Activated naive CD8-positive, alpha-beta T cell treated with anti-CD3 and anti-CD28 coated beads, Interleukin-2, amount 50 U/mL, for 24 hours (primary cell): ENCODE measurements at regions not wholly inside any gene's neighbourhood (a gene's known extent, or its start where the extent isn't known, plus 50 kb on each side); places are given as distances from the start of the nearest gene placed in this dataset.

Experiments
- ATAC-seq: fragments of 150-1000 bp; cut with Tn5 transposase; one replicate; pipeline ENCODE4 v1.10.0; 2021
- DNase-seq: peaks from one replicate; pipeline ENCODE4 v3.0.0; 2021
- H3K27ac Mint-ChIP-seq: one replicate; pipeline ENCODE4 v1.8.0; 2021; ENCODE audit warnings: mild to moderate bottlenecking, mixed read lengths
- H3K27me3 Mint-ChIP-seq: one replicate; pipeline ENCODE4 v1.8.0; 2021; ENCODE audit warnings: mixed read lengths
- H3K36me3 Mint-ChIP-seq: one replicate; pipeline ENCODE4 v1.8.0; 2021; ENCODE audit warnings: low read depth, mixed read lengths
- H3K4me1 Mint-ChIP-seq: one replicate; pipeline ENCODE4 v1.8.0; 2021; ENCODE audit warnings: mixed read lengths
- H3K4me3 Mint-ChIP-seq: one replicate; pipeline ENCODE4 v1.8.0; 2021; ENCODE audit warnings: mild to moderate bottlenecking, moderate library complexity, mixed read lengths
- H3K9me3 Mint-ChIP-seq: one replicate; pipeline ENCODE4 v1.8.0; 2021; ENCODE audit warnings: mixed read lengths

DNA sequence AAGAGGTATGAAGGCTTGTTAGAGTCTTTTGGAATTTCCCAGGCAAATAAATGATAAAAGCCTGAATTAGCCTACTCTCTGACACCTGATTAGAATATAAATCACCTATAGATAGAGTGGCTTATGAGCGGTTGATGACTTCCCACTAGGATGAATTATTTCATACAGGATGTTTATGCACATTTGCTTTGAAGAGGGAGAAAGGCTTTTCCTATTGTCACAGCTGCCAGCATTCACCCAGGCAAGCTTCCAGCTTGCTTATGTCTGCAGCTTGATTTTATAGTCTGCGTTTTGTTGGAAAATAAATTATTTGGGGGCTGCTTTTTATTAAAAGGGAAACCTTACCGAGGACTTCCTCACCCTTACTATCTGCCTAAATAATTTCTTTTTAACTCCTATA lies 51.3 kb upstream of the EIF2S2 start:
- no peak for ATAC-seq
- H3K27me3 Mint-ChIP-seq, result no peaks in the 10 kb centered on the region

DNA sequence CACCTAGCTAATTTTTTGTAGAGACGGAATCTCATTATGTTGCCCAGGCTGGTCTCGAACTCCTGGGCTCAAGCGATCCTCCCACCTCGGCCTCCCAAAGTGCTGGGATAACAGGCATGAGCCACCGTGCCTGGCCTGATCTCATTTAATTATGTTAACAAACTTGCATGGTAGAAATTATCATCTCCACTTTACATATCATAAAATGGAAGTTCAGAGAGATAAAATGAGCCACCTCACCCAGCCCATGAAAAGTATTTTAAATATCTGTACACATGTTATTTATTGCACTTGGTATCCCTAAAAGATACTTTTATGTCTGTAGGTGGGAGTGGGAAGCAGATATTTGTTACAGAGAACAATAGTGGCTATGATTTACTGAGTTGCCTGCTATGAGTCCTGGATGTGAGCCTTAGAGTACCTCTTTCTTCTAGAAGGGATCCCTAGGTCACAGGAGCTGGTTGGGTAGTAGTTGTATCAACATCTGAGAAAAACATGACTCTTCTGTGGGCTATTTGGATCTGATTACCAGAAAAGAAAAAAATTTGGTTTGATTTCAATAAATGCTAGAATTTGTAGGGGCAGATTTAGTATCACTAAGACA lies 52.4 kb upstream of the EIF2S2 start:
- H3K36me3 Mint-ChIP-seq, result no peaks in the 10 kb centered on the region
- no peaks in the 10 kb centered on the region for H3K27me3 Mint-ChIP-seq
- no peak for ATAC-seq
- no peak overlapping the region for H3K4me3 Mint-ChIP-seq
- no peaks in the 10 kb centered on the region for H3K9me3 Mint-ChIP-seq
- no peaks in the 10 kb centered on the region for H3K4me1 Mint-ChIP-seq
- no peak overlapping the region for H3K27ac Mint-ChIP-seq
- DNase-seq, result no peak

More for the DNA sequence above, 51.3 kb upstream of the EIF2S2 start:
- DNase-seq, result no peak
- Mint-ChIP-seq H3K4me3 (no peak overlapping the region), H3K36me3 (no peaks in the 10 kb centered on the region), H3K4me1 (no peaks in the 10 kb centered on the region), H3K27ac (no peak overlapping the region), H3K9me3 (no peaks in the 10 kb centered on the region)

DNA sequence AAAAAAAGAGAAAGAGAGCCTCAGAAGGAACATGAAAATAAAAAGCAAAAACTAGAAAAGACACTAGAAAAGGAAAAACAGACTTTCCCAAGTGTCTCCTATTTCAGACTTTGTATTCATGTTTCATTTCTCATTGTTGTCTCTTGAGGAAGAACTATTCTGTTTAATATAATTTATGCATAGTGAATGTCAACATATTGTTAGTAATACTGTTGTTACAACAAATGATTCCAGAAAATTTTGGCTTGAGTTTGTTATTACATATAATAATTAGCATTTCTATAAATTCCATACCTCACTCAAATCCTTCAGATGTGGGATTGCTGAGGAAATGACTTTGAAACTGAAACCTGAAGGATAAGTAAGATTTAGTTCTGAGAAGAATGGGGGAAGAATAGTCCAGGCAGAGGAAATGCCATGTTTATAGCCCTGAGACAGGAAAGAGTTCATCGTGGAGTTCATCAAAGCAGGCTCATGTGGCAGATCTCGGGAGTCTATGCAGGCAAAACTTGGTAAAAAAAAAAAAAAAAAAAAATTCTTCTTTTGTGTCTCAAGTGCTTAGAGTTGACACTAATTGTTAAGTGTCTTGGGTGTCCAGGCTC lies 53.1 kb upstream of the EIF2S2 start:
- no peak for DNase-seq
- Mint-ChIP-seq H3K9me3 (no peaks in the 10 kb centered on the region), H3K36me3 (no peaks in the 10 kb centered on the region), H3K4me3 (no peak overlapping the region), H3K4me1 (no peaks in the 10 kb centered on the region), H3K27me3 (peaks cover under 1% of the 10 kb centered on the region), H3K27ac (no peak overlapping the region)
- no peak for ATAC-seq

DNA sequence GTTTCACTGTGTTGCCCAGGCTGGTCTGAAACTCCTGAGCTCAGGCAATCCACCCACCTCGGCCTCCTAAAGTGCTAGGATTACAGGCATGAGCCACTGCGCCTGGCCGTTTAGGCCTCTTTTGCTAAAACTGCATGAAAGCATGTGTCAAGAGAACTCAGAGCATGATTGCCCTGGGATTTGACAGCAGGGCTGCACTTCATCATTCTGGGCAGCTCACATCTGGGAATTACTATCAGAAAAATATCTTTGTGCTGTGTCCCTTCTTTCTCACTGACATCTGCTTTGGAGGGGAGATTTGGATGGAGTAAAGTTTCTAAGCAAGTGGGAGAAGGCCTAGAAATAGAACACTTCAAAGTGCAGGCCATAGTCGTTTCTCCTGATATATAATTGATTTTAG lies 59.6 kb upstream of the EIF2S2 start:
- Mint-ChIP-seq H3K27me3 (peaks cover 3% of the 10 kb centered on the region), H3K36me3 (no peaks in the 10 kb centered on the region), H3K9me3 (no peaks in the 10 kb centered on the region), H3K4me1 (no peaks in the 10 kb centered on the region), H3K27ac (no peak overlapping the region), H3K4me3 (no peak overlapping the region)
- ATAC-seq, result no peak
- DNase-seq, result no peak

DNA sequence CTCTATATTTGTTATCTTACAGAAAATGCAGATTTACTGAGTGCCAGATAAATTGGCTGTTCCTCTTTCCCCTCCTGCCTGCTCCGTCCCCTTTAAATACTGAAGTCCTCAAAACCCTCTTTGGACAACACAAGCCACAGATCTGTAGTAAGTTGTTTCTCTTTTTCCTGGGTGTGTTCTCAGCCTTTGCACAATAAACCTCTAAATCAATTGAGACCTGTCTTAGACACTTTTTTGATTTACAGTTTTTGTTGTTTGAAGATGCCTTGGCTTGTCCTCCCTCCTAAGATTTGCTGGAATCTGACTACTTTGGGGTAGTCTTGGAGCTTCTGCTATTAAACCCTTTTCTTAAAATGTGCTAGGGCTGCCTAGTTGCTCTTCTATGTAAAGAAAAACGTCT lies 60.9 kb upstream of the EIF2S2 start:
- ATAC-seq, result no peak
- H3K36me3 Mint-ChIP-seq, result no peaks in the 10 kb centered on the region
- no peak overlapping the region for H3K27ac Mint-ChIP-seq
- H3K4me1 Mint-ChIP-seq, result no peaks in the 10 kb centered on the region
- peaks cover 3% of the 10 kb centered on the region for H3K27me3 Mint-ChIP-seq
- H3K9me3 Mint-ChIP-seq, result no peaks in the 10 kb centered on the region
- H3K4me3 Mint-ChIP-seq, result no peak overlapping the region
- no peak for DNase-seq

DNA sequence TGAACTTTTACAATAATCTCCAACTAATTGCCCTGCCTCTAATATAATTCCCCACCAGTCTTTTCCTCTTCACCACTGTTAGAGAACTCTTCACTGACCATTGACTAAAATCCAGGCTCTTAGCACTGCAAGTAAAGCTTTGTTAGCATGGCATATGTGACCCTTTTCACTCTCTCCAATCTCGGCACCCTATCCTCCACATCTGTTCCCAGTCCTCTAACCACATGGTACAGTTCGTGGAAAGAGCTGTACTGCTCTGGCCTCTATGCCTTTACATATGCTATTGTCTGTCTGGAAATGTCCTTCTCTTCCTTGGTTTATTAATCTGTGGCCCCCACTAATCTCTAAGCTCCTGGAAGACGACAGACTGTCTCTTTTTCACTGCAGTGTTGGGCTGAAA lies 63.0 kb upstream of the EIF2S2 start:
- Mint-ChIP-seq H3K4me1 (no peaks in the 10 kb centered on the region), H3K27me3 (peaks cover 3% of the 10 kb centered on the region), H3K27ac (no peak overlapping the region), H3K36me3 (no peaks in the 10 kb centered on the region), H3K4me3 (no peak overlapping the region), H3K9me3 (no peaks in the 10 kb centered on the region)
- no peak for ATAC-seq
- no peak for DNase-seq

DNA sequence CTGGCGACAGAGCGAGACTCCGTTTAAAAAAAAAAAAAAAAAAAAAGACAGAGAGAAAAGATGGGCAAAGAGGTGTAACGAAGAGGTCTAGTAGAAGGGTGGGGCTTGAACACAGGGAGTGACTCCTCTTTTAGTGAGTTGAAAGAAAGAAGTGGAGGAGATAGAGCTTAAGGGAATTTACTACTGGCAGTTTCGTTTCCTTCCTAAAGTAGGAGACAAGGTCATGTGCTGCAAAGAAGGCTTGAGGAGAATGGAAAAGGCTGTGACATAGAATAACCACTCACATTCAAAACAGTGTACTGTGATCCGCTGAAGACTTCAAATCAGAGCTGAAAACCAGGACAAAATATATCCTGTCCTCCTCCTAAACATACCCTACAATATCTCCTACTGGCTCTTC lies 63.8 kb upstream of the EIF2S2 start:
- Mint-ChIP-seq H3K4me3 (no peak overlapping the region), H3K9me3 (no peaks in the 10 kb centered on the region), H3K27me3 (no peaks in the 10 kb centered on the region), H3K4me1 (no peaks in the 10 kb centered on the region), H3K36me3 (no peaks in the 10 kb centered on the region), H3K27ac (no peak overlapping the region)
- no peak for DNase-seq
- no peak for ATAC-seq

DNA sequence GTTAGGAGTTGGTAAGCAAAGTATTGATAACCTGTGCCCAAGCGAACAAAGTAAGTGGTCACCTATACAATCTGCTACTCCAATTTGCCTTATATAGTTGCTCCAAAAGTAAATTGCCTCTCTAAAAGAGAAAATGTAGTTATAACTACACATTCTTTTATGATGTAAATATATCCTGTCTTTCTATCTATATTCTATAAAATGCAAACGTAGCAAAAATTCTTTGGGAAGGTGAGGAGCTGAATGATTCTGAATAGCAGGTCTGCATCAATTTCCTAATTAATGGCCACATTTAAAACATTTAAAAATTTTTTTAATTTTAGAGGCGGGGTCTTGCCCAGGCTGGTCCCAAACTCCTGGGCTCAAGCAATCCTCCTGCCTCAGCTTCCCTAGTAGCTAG lies 64.2 kb upstream of the ASIP start:
- Mint-ChIP-seq H3K4me3 (no peak overlapping the region), H3K27me3 (no peaks in the 10 kb centered on the region), H3K9me3 (no peaks in the 10 kb centered on the region)

DNA sequence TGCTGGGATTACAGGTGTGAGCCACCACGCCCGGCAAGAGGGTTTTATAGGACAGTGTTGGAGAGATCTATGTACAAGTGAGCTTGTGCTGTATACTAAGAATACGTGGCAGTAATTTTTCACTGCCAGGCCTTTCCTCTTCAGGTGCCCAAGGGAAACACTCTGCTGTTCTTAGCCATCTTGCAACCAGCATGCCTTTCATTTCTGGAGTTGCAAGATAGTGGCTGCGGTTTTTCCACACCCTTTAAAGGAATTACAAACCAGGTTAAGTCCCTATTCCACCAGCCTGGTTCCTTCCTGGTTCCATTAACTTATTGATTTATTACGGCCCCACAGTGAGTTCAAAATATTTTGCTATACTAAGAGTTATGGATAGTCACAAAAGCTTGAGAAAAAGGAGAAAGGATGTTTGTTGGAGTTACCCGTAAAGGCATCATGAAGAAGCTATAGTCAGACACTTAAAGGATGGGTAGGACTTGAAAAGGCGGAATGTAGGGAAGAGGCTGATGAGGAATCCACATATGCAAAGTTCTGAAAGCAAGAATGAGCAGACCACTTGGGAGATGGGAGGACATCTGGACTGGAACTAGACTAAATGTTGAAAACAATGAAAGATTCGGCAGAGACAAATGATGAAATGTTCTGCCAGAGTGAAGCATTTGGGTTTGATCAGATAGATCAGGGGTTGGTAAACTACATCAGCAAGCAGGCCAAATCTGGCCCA lies 61.4 kb upstream of the ASIP start:
- Mint-ChIP-seq H3K27me3 (peaks cover 12% of the 10 kb centered on the region), H3K36me3 (no peaks in the 10 kb centered on the region), H3K4me1 (no peaks in the 10 kb centered on the region), H3K4me3 (no peak overlapping the region), H3K9me3 (no peaks in the 10 kb centered on the region), H3K27ac (no peak overlapping the region)
- no peak for DNase-seq
- ATAC-seq, result no peak

More for the DNA sequence above, 64.2 kb upstream of the ASIP start:
- H3K4me1 Mint-ChIP-seq, result no peaks in the 10 kb centered on the region
- H3K27ac Mint-ChIP-seq, result no peak overlapping the region
- ATAC-seq (no peak), DNase-seq (no peak)
- H3K36me3 Mint-ChIP-seq, result no peaks in the 10 kb centered on the region

DNA sequence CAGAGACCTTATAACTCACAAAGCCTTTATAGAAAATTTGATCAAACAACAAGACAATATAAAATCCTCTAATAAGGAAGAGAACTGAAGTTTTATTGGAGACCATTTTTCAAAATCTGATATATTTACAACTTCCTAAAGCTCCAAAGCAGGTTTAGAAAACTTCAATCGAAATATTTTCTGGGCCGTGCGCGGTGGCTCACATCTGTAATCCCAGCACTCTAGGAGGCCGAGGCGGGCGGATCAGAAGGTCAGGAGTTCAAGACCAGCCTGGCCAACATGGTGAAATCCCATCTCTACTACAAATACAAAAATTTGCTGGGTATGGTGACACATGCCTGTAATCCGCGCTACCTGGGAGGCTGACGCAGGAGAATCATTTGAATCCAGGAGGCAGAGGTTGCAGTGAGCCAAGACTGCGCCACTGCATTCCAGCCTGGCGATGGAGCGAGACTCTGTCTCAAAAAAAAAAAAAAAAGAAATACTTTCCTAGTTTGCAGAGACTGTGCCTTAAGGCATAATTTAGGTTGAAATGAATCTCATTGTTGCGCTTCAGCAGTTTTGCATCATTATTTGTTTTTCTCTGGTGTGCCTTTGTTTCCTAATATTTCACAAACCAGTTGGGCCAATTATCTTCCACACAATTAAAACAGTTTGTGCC lies 60.6 kb upstream of the ASIP start:
- DNase-seq (no peak), ATAC-seq (no peak)
- H3K4me1 Mint-ChIP-seq, result no peaks in the 10 kb centered on the region
- peaks cover 14% of the 10 kb centered on the region for H3K27me3 Mint-ChIP-seq
- H3K9me3 Mint-ChIP-seq, result no peaks in the 10 kb centered on the region
- no peaks in the 10 kb centered on the region for H3K36me3 Mint-ChIP-seq
- H3K27ac Mint-ChIP-seq, result no peak overlapping the region
- H3K4me3 Mint-ChIP-seq, result no peak overlapping the region

DNA sequence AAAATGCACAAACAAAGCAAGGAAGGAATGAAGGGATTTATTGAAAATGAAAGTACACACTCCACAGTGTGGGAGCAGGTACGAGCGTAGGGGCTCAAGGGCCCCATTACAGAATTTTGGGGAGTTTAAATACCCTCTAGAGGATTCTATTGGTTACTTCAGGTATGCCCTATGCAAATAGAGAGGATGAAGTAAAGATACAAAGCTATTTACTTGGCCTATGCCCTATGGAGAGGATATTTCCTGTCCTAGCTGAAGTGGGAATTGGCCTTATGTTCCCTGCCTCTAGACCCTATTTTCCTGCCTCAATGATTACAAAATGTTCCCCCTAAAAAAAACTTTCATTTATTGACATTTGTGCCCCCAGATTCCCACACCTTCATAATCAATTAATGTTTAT lies 59.7 kb upstream of the ASIP start:
- Mint-ChIP-seq H3K4me3 (no peak overlapping the region), H3K27me3 (peaks cover 14% of the 10 kb centered on the region), H3K36me3 (no peaks in the 10 kb centered on the region), H3K27ac (no peak overlapping the region), H3K4me1 (no peaks in the 10 kb centered on the region), H3K9me3 (no peaks in the 10 kb centered on the region)
- DNase-seq, result no peak
- ATAC-seq, result no peak

DNA sequence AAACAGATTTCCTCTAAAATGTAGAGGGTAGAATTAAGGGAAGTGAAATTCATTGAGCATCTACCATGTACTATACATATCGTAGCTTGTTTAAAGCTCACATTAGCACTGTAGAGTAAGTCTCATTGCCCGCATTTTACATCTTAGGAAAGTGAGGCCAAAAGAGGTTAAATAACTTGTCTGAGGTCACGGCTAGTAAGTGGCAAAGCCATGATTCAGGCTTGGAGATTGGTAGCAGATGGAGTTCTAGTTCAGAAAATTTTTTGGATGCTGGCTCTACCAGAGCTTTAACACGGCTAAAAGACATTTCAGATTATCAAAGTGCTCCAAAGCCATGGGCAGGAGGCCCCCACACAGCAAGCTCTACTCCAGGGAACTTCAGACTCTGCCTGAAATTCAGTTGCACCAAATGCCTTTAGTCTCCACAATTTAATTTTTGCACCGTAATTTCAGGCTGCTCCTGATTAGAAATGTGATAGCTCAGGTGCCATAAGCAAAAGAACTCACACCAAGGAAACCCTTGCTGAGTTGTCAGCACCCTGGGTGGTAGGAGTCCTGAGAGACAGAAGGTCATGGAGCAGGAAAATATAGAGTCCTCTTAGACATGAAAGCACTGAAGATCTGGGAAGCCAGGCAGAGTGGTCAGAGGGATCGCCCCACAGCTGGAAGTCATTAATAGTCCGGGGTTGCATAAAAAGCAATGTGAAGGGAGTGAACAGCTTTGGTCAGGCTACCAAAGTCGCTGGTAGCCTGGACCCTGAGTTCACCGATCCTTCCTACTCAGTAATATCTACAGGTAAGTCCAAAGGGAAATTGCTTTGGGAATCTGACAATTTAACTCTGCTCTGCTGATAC lies 55.2 kb upstream of the ASIP start:
- Mint-ChIP-seq H3K27me3 (peaks cover 16% of the 10 kb centered on the region), H3K4me1 (no peaks in the 10 kb centered on the region), H3K4me3 (no peak overlapping the region), H3K36me3 (no peaks in the 10 kb centered on the region), H3K27ac (no peak overlapping the region), H3K9me3 (no peaks in the 10 kb centered on the region)
- ATAC-seq, result no peak
- DNase-seq, result no peak

DNA sequence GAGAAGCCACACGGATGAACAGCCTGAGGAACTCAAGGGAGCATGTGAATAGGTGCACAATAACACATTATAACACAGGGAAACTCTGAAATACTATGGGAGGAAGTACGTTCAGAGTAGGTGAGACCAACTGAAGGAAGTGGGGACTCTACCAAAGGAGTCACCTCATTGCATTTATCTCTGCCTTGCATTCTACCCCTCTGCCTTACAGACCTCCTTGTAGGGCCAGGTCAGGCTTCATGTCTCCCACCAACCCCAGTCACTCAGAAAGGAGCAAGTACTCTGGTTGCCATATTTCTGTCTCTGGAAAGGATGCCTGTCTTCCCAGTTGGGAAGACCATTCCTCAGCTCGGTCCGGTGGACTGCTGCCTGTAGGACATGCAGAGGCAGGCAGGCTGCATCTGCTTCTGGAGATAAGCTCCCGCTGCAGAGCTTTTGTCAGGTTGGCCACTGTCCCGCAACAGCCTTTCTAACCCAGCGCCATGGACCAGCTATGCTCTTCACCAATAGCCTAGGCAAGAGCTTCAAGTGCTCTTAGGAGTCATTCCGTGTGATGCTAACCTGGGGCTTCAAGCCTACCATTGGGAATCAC lies 51.6 kb upstream of the ASIP start:
- ATAC-seq (no peak), DNase-seq (no peak)
- no peak overlapping the region for H3K27ac Mint-ChIP-seq
- H3K36me3 Mint-ChIP-seq, result no peaks in the 10 kb centered on the region
- H3K4me1 Mint-ChIP-seq, result no peaks in the 10 kb centered on the region
- H3K4me3 Mint-ChIP-seq, result no peak overlapping the region
- H3K9me3 Mint-ChIP-seq, result no peaks in the 10 kb centered on the region
- H3K27me3 Mint-ChIP-seq, result peaks cover 7% of the 10 kb centered on the region

DNA sequence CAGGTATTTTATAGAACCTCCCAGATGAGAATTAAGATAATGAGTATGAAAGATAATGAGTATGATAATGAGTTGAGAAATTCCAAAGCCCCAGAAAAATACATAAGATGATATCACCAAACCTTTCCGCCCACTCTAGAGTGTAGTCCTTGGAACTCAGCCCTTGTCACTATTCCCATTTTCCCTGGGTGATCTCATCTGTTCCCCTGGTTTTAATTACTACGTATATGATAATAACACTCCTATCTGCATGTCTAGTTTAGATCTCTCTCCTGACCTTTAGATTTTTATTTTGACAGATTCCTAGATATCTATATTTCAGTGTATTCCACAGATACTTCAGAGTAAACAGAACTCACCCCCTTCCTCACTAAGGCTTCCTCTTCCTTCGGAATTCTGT lies 51.0 kb upstream of the ASIP start:
- ATAC-seq (no peak), DNase-seq (no peak)
- no peaks in the 10 kb centered on the region for H3K9me3 Mint-ChIP-seq
- H3K27me3 Mint-ChIP-seq, result peaks cover 5% of the 10 kb centered on the region
- no peaks in the 10 kb centered on the region for H3K4me1 Mint-ChIP-seq
- no peak overlapping the region for H3K4me3 Mint-ChIP-seq
- no peaks in the 10 kb centered on the region for H3K36me3 Mint-ChIP-seq
- no peak overlapping the region for H3K27ac Mint-ChIP-seq
